ENCODE measurements at regions not wholly inside any gene's neighbourhood (a gene's known extent, or its start where the extent isn't known, plus 50 kb on each side); places are given as distances from the start of the nearest gene placed in this dataset.

- H3K27ac ChIP-seq = no peak overlapping the region
- no peak overlapping the region for H3K4me3 ChIP-seq (ENCODE audit: low read depth, low read length)
- H3K4me1 ChIP-seq = no peaks in the 10 kb centered on the region
- H3K4me2 ChIP-seq (ENCODE audit: low read length) = no peak overlapping the region
- H3K79me2 ChIP-seq = no peaks in the 10 kb centered on the region
- H3K27me3 ChIP-seq (ENCODE audit: control insufficient read depth, insufficient read depth, low read length) = no peaks in the 10 kb centered on the region
- H3K9me3 ChIP-seq (ENCODE audit: control insufficient read depth, low read length) = no peaks in the 10 kb centered on the region
- H2AFZ ChIP-seq = no peak overlapping the region
- H3K9ac ChIP-seq = no peak overlapping the region
- TF ChIP-seq, protein P1, sequence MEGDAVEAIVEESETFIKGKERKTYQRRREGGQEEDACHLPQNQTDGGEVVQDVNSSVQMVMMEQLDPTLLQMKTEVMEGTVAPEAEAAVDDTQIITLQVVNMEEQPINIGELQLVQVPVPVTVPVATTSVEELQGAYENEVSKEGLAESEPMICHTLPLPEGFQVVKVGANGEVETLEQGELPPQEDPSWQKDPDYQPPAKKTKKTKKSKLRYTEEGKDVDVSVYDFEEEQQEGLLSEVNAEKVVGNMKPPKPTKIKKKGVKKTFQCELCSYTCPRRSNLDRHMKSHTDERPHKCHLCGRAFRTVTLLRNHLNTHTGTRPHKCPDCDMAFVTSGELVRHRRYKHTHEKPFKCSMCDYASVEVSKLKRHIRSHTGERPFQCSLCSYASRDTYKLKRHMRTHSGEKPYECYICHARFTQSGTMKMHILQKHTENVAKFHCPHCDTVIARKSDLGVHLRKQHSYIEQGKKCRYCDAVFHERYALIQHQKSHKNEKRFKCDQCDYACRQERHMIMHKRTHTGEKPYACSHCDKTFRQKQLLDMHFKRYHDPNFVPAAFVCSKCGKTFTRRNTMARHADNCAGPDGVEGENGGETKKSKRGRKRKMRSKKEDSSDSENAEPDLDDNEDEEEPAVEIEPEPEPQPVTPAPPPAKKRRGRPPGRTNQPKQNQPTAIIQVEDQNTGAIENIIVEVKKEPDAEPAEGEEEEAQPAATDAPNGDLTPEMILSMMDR (IDR thresholded peaks at IDR 0.05) = no peak
- no peaks in the 10 kb centered on the region for H3K36me3 ChIP-seq (ENCODE audit: control insufficient read depth, insufficient read depth, low read length)
Measured at GRCh38 chr2:200026332-200027230, 71.2 kb downstream of the MAIP1 start.

- TF ChIP-seq, protein P1 (IDR thresholded peaks at IDR 0.05) = no peak
- H3K9ac ChIP-seq = no peak overlapping the region
- H3K4me3 ChIP-seq (ENCODE audit: low read depth, low read length) = no peak overlapping the region
- H3K36me3 ChIP-seq (ENCODE audit: control insufficient read depth, insufficient read depth, low read length) = no peaks in the 10 kb centered on the region
- H3K27me3 ChIP-seq (ENCODE audit: control insufficient read depth, insufficient read depth, low read length) = no peaks in the 10 kb centered on the region
- H3K27ac ChIP-seq = no peak overlapping the region
- no peaks in the 10 kb centered on the region for H3K79me2 ChIP-seq
- H2AFZ ChIP-seq = no peak overlapping the region
- no peaks in the 10 kb centered on the region for H3K9me3 ChIP-seq (ENCODE audit: control insufficient read depth, low read length)
- H3K4me2 ChIP-seq (ENCODE audit: low read length) = no peak overlapping the region
- H3K4me1 ChIP-seq = no peaks in the 10 kb centered on the region
Measured at GRCh38 chr2:200028998-200029397, 73.6 kb downstream of the MAIP1 start.

GRCh38 chr2:200032895-200033294 lies 77.5 kb downstream of the MAIP1 start:
- no peaks in the 10 kb centered on the region for H3K4me1 ChIP-seq
- no peak overlapping the region for H3K4me3 ChIP-seq (ENCODE audit: low read depth, low read length)
- H3K27me3 ChIP-seq (ENCODE audit: control insufficient read depth, insufficient read depth, low read length) = no peaks in the 10 kb centered on the region
- H3K27ac ChIP-seq = no peak overlapping the region
- no peaks in the 10 kb centered on the region for H3K79me2 ChIP-seq
- H3K36me3 ChIP-seq (ENCODE audit: control insufficient read depth, insufficient read depth, low read length) = no peaks in the 10 kb centered on the region
- H3K4me2 ChIP-seq (ENCODE audit: low read length) = no peak overlapping the region
- no peak overlapping the region for H2AFZ ChIP-seq
- no peak overlapping the region for H3K9ac ChIP-seq
- H3K9me3 ChIP-seq (ENCODE audit: control insufficient read depth, low read length) = no peaks in the 10 kb centered on the region
- TF ChIP-seq, protein P1 (IDR thresholded peaks at IDR 0.05) = no peak

GRCh38 chr2:200033929-200034328 lies 78.5 kb downstream of the MAIP1 start:
- TF ChIP-seq, protein P1 (IDR thresholded peaks at IDR 0.05) = no peak
- Histone ChIP-seq H3K79me2 (no peaks in the 10 kb centered on the region), H3K9me3 (ENCODE audit: control insufficient read depth, low read length) (no peaks in the 10 kb centered on the region), H3K4me2 (ENCODE audit: low read length) (no peak overlapping the region), H3K4me1 (no peaks in the 10 kb centered on the region), H3K36me3 (ENCODE audit: control insufficient read depth, insufficient read depth, low read length) (no peaks in the 10 kb centered on the region), H3K27ac (no peak overlapping the region), H3K4me3 (ENCODE audit: low read depth, low read length) (no peak overlapping the region), H3K27me3 (ENCODE audit: control insufficient read depth, insufficient read depth, low read length) (no peaks in the 10 kb centered on the region), H3K9ac (no peak overlapping the region), H2AFZ (no peak overlapping the region)

DNA sequence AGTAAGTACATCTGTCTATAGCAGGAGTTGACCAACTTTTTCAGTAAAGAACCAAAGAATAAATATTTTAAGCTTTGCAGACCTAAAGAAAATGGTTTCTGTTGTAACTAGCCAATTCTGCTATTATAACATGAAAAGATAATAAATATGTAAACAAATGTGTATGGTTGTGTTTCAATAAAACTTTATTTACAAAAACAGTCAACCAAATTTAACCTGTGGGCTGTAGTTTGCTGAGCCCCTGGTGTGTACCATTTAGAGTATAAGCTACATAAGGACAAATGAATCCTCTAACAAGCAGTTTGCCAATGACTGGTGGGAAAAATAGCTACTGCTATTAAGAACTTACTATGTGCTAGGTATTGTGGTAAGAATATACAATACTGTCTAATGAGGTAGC lies 79.4 kb downstream of the MAIP1 start:
- no peak overlapping the region for H3K9ac ChIP-seq
- H3K27ac ChIP-seq = no peak overlapping the region
- H3K36me3 ChIP-seq (ENCODE audit: control insufficient read depth, insufficient read depth, low read length) = no peaks in the 10 kb centered on the region
- TF ChIP-seq, protein P1 (IDR thresholded peaks at IDR 0.05) = no peak
- no peaks in the 10 kb centered on the region for H3K79me2 ChIP-seq
- no peak overlapping the region for H3K4me3 ChIP-seq (ENCODE audit: low read depth, low read length)
- no peaks in the 10 kb centered on the region for H3K9me3 ChIP-seq (ENCODE audit: control insufficient read depth, low read length)
- no peak overlapping the region for H2AFZ ChIP-seq
- no peaks in the 10 kb centered on the region for H3K27me3 ChIP-seq (ENCODE audit: control insufficient read depth, insufficient read depth, low read length)
- no peak overlapping the region for H3K4me2 ChIP-seq (ENCODE audit: low read length)
- peaks cover 3% of the 10 kb centered on the region for H3K4me1 ChIP-seq

All from parathyroid adenoma (tissue), 2 donors.